Left ventricle myocardium inferior (tissue), 1 donor: ENCODE measurements at regions not wholly inside any gene's neighbourhood (a gene's known extent, or its start where the extent isn't known, plus 50 kb on each side); places are given as distances from the start of the nearest gene placed in this dataset.

Experiments
- DNase-seq: peaks from one replicate; pipeline ENCODE4 v3.0.0-alpha.2; 2020
- H3K27ac ChIP-seq: fragments of 200-600 bp; replicated peaks from 2 replicates; pipeline ENCODE4 v1.8.0; 2021
- H3K27me3 ChIP-seq: fragments of 200-600 bp; 2 replicates; pipeline ENCODE4 v1.8.0; 2021; ENCODE audit warnings: low read depth
- H3K36me3 ChIP-seq: fragments of 200-600 bp; 2 replicates; pipeline ENCODE4 v1.8.0; 2021
- H3K4me1 ChIP-seq: fragments of 200-600 bp; 2 replicates; pipeline ENCODE4 v1.8.0; 2021
- H3K4me3 ChIP-seq: fragments of 200-600 bp; 2 replicates; pipeline ENCODE4 v1.8.0; 2021; ENCODE audit warnings: mild to moderate bottlenecking, moderate library complexity
- H3K9me3 ChIP-seq: fragments of 200-600 bp; replicated peaks from 2 replicates; pipeline ENCODE4 v1.8.0; 2021
- intact Hi-C: fragments of 100-400 bp; cut with micrococcal nuclease; formaldehyde crosslinking; loops from one replicate; pipeline ENCODE4 v1.11.0; 2022
- TF ChIP-seq, protein P1 (sequence below): fragments of 200-600 bp; IDR thresholded peaks from 2 replicates; pipeline ENCODE4 v1.8.0; 2021; ENCODE audit warnings: antibody characterized with exemption, mild to moderate bottlenecking, borderline replicate concordance
- donor health status: DM: no; HTN: yes; CAD: no; lungs with severe emphysema.

- peaks cover 13% of the 10 kb centered on the region for H3K4me1 ChIP-seq
- peaks cover 7% of the 10 kb centered on the region for H3K9me3 ChIP-seq
- no peaks in the 10 kb centered on the region for H3K27me3 ChIP-seq
- no peak overlapping the region for H3K4me3 ChIP-seq
- no peak overlapping the region for H3K27ac ChIP-seq
- peaks cover under 1% of the 10 kb centered on the region for H3K36me3 ChIP-seq
- intact Hi-C loops, result no loop called here
- DNase-seq, result no peak
- TF ChIP-seq, protein P1, sequence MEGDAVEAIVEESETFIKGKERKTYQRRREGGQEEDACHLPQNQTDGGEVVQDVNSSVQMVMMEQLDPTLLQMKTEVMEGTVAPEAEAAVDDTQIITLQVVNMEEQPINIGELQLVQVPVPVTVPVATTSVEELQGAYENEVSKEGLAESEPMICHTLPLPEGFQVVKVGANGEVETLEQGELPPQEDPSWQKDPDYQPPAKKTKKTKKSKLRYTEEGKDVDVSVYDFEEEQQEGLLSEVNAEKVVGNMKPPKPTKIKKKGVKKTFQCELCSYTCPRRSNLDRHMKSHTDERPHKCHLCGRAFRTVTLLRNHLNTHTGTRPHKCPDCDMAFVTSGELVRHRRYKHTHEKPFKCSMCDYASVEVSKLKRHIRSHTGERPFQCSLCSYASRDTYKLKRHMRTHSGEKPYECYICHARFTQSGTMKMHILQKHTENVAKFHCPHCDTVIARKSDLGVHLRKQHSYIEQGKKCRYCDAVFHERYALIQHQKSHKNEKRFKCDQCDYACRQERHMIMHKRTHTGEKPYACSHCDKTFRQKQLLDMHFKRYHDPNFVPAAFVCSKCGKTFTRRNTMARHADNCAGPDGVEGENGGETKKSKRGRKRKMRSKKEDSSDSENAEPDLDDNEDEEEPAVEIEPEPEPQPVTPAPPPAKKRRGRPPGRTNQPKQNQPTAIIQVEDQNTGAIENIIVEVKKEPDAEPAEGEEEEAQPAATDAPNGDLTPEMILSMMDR, result no peak
Observed at GRCh38 chr1:184141361-184141880, 89.9 kb downstream of the TSEN15 start.

- Histone ChIP-seq H3K27ac (peak overlapping the region; percentile 47), H3K27me3 (no peaks in the 10 kb centered on the region), H3K9me3 (peaks cover 8% of the 10 kb centered on the region), H3K4me1 (peaks cover 13% of the 10 kb centered on the region), H3K4me3 (no peak overlapping the region), H3K36me3 (no peaks in the 10 kb centered on the region)
- TF ChIP-seq, protein P1, result peak; percentile 17
- intact Hi-C loops, result no loop called here
- DNase-seq, result no peak
Observed at GRCh38 chr1:184143449-184143848, 91.9 kb downstream of the TSEN15 start.

DNA sequence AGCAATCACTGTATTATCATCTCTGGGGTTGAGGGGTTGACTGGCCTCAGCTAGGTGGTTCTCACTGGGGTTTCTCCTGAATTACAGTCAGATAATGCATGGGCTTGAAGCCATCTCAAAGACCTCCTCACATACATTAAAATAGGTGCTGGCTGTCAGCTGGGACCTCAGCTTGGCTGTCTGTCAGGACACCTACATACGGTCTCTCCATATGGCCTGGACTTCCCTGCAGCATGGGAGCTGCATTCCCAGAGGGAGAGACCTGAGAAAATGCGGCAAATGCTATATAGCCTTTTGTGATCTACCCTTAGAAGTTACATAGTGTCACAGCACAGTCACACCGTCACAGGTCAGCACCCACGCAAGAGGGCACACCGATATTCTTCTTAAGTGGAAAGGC, 93.6 kb downstream of the TSEN15 start:
- H3K9me3 ChIP-seq, result peaks cover 8% of the 10 kb centered on the region
- no peak overlapping the region for H3K4me3 ChIP-seq
- H3K27ac ChIP-seq, result no peak overlapping the region
- DNase-seq, result no peak
- TF ChIP-seq, protein P1, result no peak
- H3K4me1 ChIP-seq, result peaks cover 13% of the 10 kb centered on the region
- intact Hi-C loops, result no loop called here
- H3K36me3 ChIP-seq, result no peaks in the 10 kb centered on the region
- H3K27me3 ChIP-seq, result no peaks in the 10 kb centered on the region

DNA sequence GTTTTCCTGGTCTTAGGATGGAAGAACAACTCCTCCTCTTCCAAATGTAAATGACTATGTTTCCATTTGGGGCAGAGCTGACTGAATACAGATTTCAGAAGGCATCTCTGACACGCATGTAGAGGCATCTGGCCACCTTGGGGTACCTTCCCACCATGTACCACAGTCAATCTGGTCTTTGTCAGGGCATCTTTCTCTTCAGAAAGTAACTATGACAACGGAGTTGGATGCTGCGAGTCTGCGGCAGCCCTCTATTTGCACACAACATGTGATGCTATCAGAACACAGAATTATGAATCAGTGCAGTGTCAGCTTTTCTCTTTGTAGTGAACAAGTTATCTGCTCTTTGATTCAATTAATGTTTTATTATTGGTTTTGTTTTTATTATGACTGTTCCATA, 94.7 kb downstream of the TSEN15 start:
- intact Hi-C loops, result no loop called here
- Histone ChIP-seq H3K9me3 (peaks cover 8% of the 10 kb centered on the region), H3K36me3 (no peaks in the 10 kb centered on the region), H3K4me3 (no peak overlapping the region), H3K4me1 (peaks cover 16% of the 10 kb centered on the region), H3K27ac (no peak overlapping the region), H3K27me3 (no peaks in the 10 kb centered on the region)
- DNase-seq, result no peak
- TF ChIP-seq, protein P1, result no peak

DNA sequence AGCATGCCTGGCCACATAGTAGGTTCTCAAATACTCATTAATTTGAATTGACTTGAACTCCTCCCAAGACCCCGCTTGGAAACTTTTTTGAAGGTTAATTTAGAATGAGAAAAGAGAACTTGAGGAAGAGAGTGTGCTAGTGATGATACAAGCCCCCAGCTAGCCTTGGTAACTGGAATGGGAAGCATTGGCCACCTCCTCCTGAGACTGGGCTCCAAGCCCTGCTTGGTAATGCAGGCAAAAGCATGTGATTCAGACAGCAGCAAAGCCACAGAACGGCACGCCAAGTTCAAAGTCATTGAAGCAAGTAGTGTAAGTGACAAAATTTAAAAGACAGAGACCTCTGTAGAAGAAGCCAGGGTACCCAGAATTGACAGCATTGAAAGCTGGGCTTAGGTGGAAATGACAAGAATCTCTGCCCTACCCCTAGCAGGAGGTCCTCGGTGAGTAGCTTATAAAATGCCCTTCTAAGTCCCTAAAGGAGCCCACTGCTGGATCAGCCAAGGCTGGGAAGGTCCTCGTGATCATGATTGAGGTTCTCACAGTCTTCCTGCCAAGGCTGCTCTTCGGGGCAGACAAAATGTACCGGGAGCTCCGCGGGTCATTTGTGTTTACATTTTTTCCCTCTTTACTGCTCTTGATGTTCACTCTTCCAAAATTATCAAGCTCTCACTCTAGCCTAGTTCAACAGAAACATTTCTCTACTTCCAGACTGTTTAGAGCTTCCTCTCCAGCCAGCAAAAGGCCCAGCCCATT, 99.4 kb downstream of the TSEN15 start:
- Histone ChIP-seq H3K36me3 (no peaks in the 10 kb centered on the region), H3K27ac (peak overlapping the region; percentile 79), H3K4me3 (no peak overlapping the region), H3K27me3 (no peaks in the 10 kb centered on the region), H3K9me3 (peaks cover 8% of the 10 kb centered on the region), H3K4me1 (peaks cover 35% of the 10 kb centered on the region)
- intact Hi-C loops, result no loop called here
- no peak for DNase-seq
- TF ChIP-seq, protein P1, result no peak
